Cardiac muscle cell (in vitro differentiated cells and primary cell): ENCODE measurements at regions not wholly inside any gene's neighbourhood (a gene's known extent, or its start where the extent isn't known, plus 50 kb on each side); places are given as distances from the start of the nearest gene placed in this dataset.

Experiments used
- DNase-seq, 2 donors: peaks; one replicate each; pipeline versions ENCODE4 v3.0.0 to v3.0.0-alpha.2; 2010 to 2017; ENCODE audit warnings: low read depth in 1 of 2, low spot score in 1 of 2
- H3K27ac ChIP-seq: fragments of 200-600 bp; sonication (generic); 2 replicates; pipeline ENCODE4 v1.5.1; 2016
- H3K27me3 ChIP-seq: fragments of 200-600 bp; sonication (generic); 2 replicates; pipeline ENCODE4 v1.6.0; 2016; ENCODE audit warnings: control low read depth
- H3K36me3 ChIP-seq: fragments of 200-600 bp; sonication (generic); 2 replicates; pipeline ENCODE4 v1.5.1; 2016; ENCODE audit warnings: control low read depth
- H3K4me1 ChIP-seq: fragments of 200-600 bp; sonication (generic); 2 replicates; pipeline ENCODE4 v1.8.1; 2017; ENCODE audit warnings: low read depth, mild to moderate bottlenecking, mixed run types
- H3K4me3 ChIP-seq: fragments of 200-600 bp; sonication (generic); 2 replicates; pipeline ENCODE4 v1.5.1; 2016; ENCODE audit warnings: mild to moderate bottlenecking
- H3K9me3 ChIP-seq: fragments of 200-600 bp; sonication (generic); 2 replicates; pipeline ENCODE4 v1.5.1; 2017; ENCODE audit warnings: low read depth, mild to moderate bottlenecking, control low read depth
- CTCF ChIP-seq: IDR thresholded peaks from 2 replicates; pipeline ENCODE4 v1.5.1; 2012; ENCODE audit warnings: low read depth, mild to moderate bottlenecking, low read length

- no peak for TF ChIP-seq CTCF
- Histone ChIP-seq H3K36me3 (no peaks in the 10 kb centered on the region), H3K4me1 (no peaks in the 10 kb centered on the region), H3K4me3 (no peak overlapping the region), H3K9me3 (no peaks in the 10 kb centered on the region), H3K27me3 (no peaks in the 10 kb centered on the region), H3K27ac (no peak overlapping the region)
- DNase-seq = no peak
Observed at GRCh38 chr6:85037221-85037620, 272.8 kb upstream of the TBX18 start.

GRCh38 chr6:85035766-85036165 lies 271.4 kb upstream of the TBX18 start:
- H3K4me3 ChIP-seq = no peak overlapping the region
- H3K27ac ChIP-seq = no peak overlapping the region
- TF ChIP-seq CTCF = no peak
- no peaks in the 10 kb centered on the region for H3K4me1 ChIP-seq
- no peaks in the 10 kb centered on the region for H3K9me3 ChIP-seq
- DNase-seq = no peak
- no peaks in the 10 kb centered on the region for H3K27me3 ChIP-seq
- no peaks in the 10 kb centered on the region for H3K36me3 ChIP-seq

GRCh38 chr6:85033547-85033946 lies 269.1 kb upstream of the TBX18 start:
- DNase-seq = no peak
- no peaks in the 10 kb centered on the region for H3K27me3 ChIP-seq
- TF ChIP-seq CTCF = no peak
- no peaks in the 10 kb centered on the region for H3K9me3 ChIP-seq
- H3K4me3 ChIP-seq = no peak overlapping the region
- no peak overlapping the region for H3K27ac ChIP-seq
- no peaks in the 10 kb centered on the region for H3K36me3 ChIP-seq
- H3K4me1 ChIP-seq = no peaks in the 10 kb centered on the region

GRCh38 chr6:85026021-85026420 lies 261.6 kb upstream of the TBX18 start:
- no peaks in the 10 kb centered on the region for H3K27me3 ChIP-seq
- no peaks in the 10 kb centered on the region for H3K9me3 ChIP-seq
- no peak for DNase-seq
- H3K36me3 ChIP-seq = no peaks in the 10 kb centered on the region
- no peak overlapping the region for H3K4me3 ChIP-seq
- no peaks in the 10 kb centered on the region for H3K4me1 ChIP-seq
- TF ChIP-seq CTCF = no peak
- no peak overlapping the region for H3K27ac ChIP-seq

GRCh38 chr6:85023721-85024120 lies 259.3 kb upstream of the TBX18 start:
- H3K27me3 ChIP-seq = no peaks in the 10 kb centered on the region
- H3K36me3 ChIP-seq = no peaks in the 10 kb centered on the region
- H3K4me1 ChIP-seq = no peaks in the 10 kb centered on the region
- H3K4me3 ChIP-seq = no peak overlapping the region
- no peak for DNase-seq
- no peaks in the 10 kb centered on the region for H3K9me3 ChIP-seq
- H3K27ac ChIP-seq = no peak overlapping the region
- TF ChIP-seq CTCF = no peak

GRCh38 chr6:85017352-85017751 lies 253.0 kb upstream of the TBX18 start:
- Histone ChIP-seq H3K27ac (no peak overlapping the region), H3K36me3 (no peaks in the 10 kb centered on the region), H3K9me3 (no peaks in the 10 kb centered on the region), H3K27me3 (no peaks in the 10 kb centered on the region), H3K4me1 (no peaks in the 10 kb centered on the region), H3K4me3 (no peak overlapping the region)
- no peak for DNase-seq
- no peak for TF ChIP-seq CTCF
